ENCODE measurements at regions not wholly inside any gene's neighbourhood (a gene's known extent, or its start where the extent isn't known, plus 50 kb on each side); places are given as distances from the start of the nearest gene placed in this dataset.
A peak's percentile ranks its signal among the peaks of the same experiment; 100 is the strongest.

DNA sequence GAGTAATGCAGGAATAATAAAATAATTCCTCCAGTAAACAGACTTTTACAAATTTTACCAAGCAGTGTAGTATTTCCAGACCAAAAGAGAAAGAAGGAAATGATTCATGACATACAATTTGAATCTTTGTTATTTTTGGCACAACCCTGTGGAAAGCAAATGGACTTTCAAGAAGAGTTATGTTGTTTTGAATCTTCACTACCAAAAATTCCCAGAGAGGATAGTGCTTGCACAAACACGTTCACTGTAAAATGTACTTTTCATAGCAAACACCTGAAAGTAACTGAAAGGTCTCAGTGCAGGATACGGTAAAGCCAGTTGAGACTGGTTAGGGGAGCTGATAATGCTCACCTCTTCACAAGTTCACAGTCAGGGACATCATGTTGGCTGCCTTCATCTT is 107.1 kb downstream of the USP22 start:
- TF ChIP-seq EZH2 (IDR thresholded peaks at IDR 0.05; ENCODE audit: borderline replicate concordance) (no peak), EZH2phosphoT487 (IDR thresholded peaks at IDR 0.05; ENCODE audit: low read depth, severe bottlenecking, unreplicated experiment) (no peak)
- TF ChIP-seq, protein P1, sequence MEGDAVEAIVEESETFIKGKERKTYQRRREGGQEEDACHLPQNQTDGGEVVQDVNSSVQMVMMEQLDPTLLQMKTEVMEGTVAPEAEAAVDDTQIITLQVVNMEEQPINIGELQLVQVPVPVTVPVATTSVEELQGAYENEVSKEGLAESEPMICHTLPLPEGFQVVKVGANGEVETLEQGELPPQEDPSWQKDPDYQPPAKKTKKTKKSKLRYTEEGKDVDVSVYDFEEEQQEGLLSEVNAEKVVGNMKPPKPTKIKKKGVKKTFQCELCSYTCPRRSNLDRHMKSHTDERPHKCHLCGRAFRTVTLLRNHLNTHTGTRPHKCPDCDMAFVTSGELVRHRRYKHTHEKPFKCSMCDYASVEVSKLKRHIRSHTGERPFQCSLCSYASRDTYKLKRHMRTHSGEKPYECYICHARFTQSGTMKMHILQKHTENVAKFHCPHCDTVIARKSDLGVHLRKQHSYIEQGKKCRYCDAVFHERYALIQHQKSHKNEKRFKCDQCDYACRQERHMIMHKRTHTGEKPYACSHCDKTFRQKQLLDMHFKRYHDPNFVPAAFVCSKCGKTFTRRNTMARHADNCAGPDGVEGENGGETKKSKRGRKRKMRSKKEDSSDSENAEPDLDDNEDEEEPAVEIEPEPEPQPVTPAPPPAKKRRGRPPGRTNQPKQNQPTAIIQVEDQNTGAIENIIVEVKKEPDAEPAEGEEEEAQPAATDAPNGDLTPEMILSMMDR (IDR thresholded peaks at IDR 0.05; ENCODE audit: poor library complexity), result no peak
- H2AFZ ChIP-seq, result no peak overlapping the region
- no peaks in the 10 kb centered on the region for H3K9me2 ChIP-seq (replicated peaks; ENCODE audit: insufficient read depth)
- H3K4me3 ChIP-seq, result no peak overlapping the region
- no peaks in the 10 kb centered on the region for H4K20me1 ChIP-seq (ENCODE audit: insufficient read depth, poor library complexity, severe bottlenecking)
- DNase-seq (ENCODE audit: low spot score), result no peak
- H3K4me2 ChIP-seq, result peak overlapping the region; percentile 37
- no peaks in the 10 kb centered on the region for H3K36me3 ChIP-seq (replicated peaks; ENCODE audit: insufficient read depth, low read depth)
- no peaks in the 10 kb centered on the region for H3K27me3 ChIP-seq
- peak overlapping the region; percentile 28 for H3K27ac ChIP-seq
- no peaks in the 10 kb centered on the region for H3K79me2 ChIP-seq
- no peaks in the 10 kb centered on the region for H3K9me3 ChIP-seq (ENCODE audit: low read depth)
- WGBS (ENCODE audit: low lambda C conversion rate, missing lambda C conversion rate), result 27% methylated on average over 2 of the region's 2 CpGs
- H3K4me1 ChIP-seq (ENCODE audit: insufficient read depth), result peaks cover 23% of the 10 kb centered on the region

DNA sequence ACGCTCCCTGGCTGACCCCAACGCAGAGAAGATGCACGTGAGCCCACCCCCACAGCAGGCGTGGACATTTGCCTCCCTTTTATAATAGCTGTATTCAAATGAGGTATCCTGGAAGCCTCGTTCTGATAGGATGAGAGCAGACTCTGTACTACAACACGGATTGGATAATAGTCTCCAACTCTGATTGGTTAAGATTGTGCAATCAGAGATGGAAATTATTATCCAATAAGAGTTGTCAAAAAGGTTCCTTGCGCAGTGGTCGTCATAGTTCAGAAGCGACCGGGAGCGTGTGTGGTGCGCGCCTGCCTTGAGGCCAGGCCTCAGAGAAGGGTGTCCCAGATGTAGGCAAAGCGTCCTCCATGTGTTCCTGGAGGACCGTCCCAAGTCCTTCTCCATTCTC is 104.6 kb downstream of the USP22 start:
- no peaks in the 10 kb centered on the region for H4K20me1 ChIP-seq (ENCODE audit: insufficient read depth, poor library complexity, severe bottlenecking)
- no peak overlapping the region for H2AFZ ChIP-seq
- no peak for DNase-seq (ENCODE audit: low spot score)
- H3K36me3 ChIP-seq (replicated peaks; ENCODE audit: insufficient read depth, low read depth), result no peaks in the 10 kb centered on the region
- no peaks in the 10 kb centered on the region for H3K9me2 ChIP-seq (replicated peaks; ENCODE audit: insufficient read depth)
- 98% methylated on average over 15 of the region's 15 CpGs for WGBS (ENCODE audit: low lambda C conversion rate, missing lambda C conversion rate)
- H3K27ac ChIP-seq, result no peak overlapping the region
- H3K79me2 ChIP-seq, result no peaks in the 10 kb centered on the region
- H3K4me3 ChIP-seq, result no peak overlapping the region
- H3K4me2 ChIP-seq, result no peak overlapping the region
- H3K27me3 ChIP-seq, result no peaks in the 10 kb centered on the region
- no peaks in the 10 kb centered on the region for H3K9me3 ChIP-seq (ENCODE audit: low read depth)
- H3K4me1 ChIP-seq (ENCODE audit: insufficient read depth), result peaks cover 23% of the 10 kb centered on the region
- TF ChIP-seq EZH2 (IDR thresholded peaks at IDR 0.05; ENCODE audit: borderline replicate concordance), result no peak

DNA sequence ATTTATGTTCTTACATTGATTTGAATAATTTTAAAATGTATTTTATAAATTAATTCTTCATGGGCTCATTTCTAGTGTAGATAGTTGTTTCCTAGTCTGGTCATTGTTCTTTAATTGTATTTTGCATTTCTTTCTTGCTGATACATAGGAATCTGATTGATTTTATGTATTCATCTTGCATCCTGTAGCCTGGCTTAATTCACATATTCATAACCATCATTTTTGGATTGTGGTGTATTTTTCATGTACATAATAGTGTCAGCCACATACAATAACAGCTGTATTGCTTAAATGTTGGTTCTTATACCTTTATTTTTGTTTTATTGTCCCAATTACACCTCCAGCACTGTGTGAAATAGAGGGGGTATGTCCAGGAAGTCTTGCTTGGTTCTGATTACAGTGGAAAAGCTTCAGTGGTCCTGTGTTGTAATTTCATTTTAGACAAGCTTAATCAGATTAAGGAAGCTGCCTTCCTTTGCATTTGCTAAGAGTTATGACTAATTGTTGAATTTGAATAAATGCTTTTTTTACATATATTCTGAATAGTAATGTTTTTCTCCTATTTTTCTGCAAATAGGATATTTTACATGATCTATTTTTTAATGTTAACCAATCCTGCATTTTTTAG is 103.7 kb downstream of the USP22 start:
- TF ChIP-seq, protein P1 (IDR thresholded peaks at IDR 0.05; ENCODE audit: poor library complexity), result no peak
- TF ChIP-seq EZH2 (IDR thresholded peaks at IDR 0.05; ENCODE audit: borderline replicate concordance), result no peak
- no peak for TF ChIP-seq EZH2phosphoT487 (IDR thresholded peaks at IDR 0.05; ENCODE audit: low read depth, severe bottlenecking, unreplicated experiment)

DNA sequence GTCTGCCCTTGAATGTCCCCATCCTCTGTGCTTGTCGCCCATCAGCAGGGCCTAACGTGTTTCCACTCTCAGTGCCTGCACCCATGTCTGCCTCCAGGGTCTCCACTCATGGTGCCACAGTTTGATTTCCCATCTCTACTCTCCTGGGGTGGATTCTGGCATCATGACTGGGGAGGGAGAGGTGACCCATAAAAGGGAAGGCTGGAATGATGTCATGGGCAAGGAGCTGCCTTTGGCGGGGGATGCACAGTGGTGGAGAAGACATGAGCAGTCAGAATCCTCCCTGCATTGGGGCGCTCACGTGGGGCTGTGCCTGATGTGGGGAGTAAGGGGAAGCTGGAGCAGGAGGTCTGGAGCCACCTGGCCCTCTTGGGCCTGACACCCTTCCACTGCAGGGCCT is 100.9 kb downstream of the USP22 start:
- no peak overlapping the region for H3K4me3 ChIP-seq
- H3K27me3 ChIP-seq, result no peaks in the 10 kb centered on the region
- H3K9me3 ChIP-seq (ENCODE audit: low read depth), result no peaks in the 10 kb centered on the region
- H3K4me2 ChIP-seq, result no peak overlapping the region
- no peaks in the 10 kb centered on the region for H4K20me1 ChIP-seq (ENCODE audit: insufficient read depth, poor library complexity, severe bottlenecking)
- DNase-seq (ENCODE audit: low spot score), result no peak
- peaks cover 6% of the 10 kb centered on the region for H3K4me1 ChIP-seq (ENCODE audit: insufficient read depth)
- no peak overlapping the region for H3K27ac ChIP-seq
- H3K9me2 ChIP-seq (replicated peaks; ENCODE audit: insufficient read depth), result no peaks in the 10 kb centered on the region
- H3K36me3 ChIP-seq (replicated peaks; ENCODE audit: insufficient read depth, low read depth), result no peaks in the 10 kb centered on the region
- WGBS (ENCODE audit: low lambda C conversion rate, missing lambda C conversion rate), result 97% methylated on average over 5 of the region's 5 CpGs
- TF ChIP-seq, protein P1 (IDR thresholded peaks at IDR 0.05; ENCODE audit: poor library complexity), result no peak
- TF ChIP-seq EZH2phosphoT487 (IDR thresholded peaks at IDR 0.05; ENCODE audit: low read depth, severe bottlenecking, unreplicated experiment), result no peak
- no peak for TF ChIP-seq EZH2 (IDR thresholded peaks at IDR 0.05; ENCODE audit: borderline replicate concordance)
- H3K79me2 ChIP-seq, result no peaks in the 10 kb centered on the region
- H2AFZ ChIP-seq, result no peak overlapping the region

More for the DNA sequence above, 103.7 kb downstream of the USP22 start:
- H3K4me2 ChIP-seq, result no peak overlapping the region
- H3K9me2 ChIP-seq (replicated peaks; ENCODE audit: insufficient read depth), result no peaks in the 10 kb centered on the region
- no peak overlapping the region for H3K27ac ChIP-seq
- no peaks in the 10 kb centered on the region for H3K27me3 ChIP-seq
- no peaks in the 10 kb centered on the region for H3K36me3 ChIP-seq (replicated peaks; ENCODE audit: insufficient read depth, low read depth)
- H3K4me3 ChIP-seq, result no peak overlapping the region
- DNase-seq (ENCODE audit: low spot score), result no peak
- no peaks in the 10 kb centered on the region for H3K9me3 ChIP-seq (ENCODE audit: low read depth)
- H2AFZ ChIP-seq, result no peak overlapping the region
- no peaks in the 10 kb centered on the region for H4K20me1 ChIP-seq (ENCODE audit: insufficient read depth, poor library complexity, severe bottlenecking)
- H3K4me1 ChIP-seq (ENCODE audit: insufficient read depth), result peaks cover 23% of the 10 kb centered on the region
- H3K79me2 ChIP-seq, result no peaks in the 10 kb centered on the region

All from hepatocyte (in vitro differentiated cells).